ENCODE measurements at regions not wholly inside any gene's neighbourhood (a gene's known extent, or its start where the extent isn't known, plus 50 kb on each side); places are given as distances from the start of the nearest gene placed in this dataset.

DNA sequence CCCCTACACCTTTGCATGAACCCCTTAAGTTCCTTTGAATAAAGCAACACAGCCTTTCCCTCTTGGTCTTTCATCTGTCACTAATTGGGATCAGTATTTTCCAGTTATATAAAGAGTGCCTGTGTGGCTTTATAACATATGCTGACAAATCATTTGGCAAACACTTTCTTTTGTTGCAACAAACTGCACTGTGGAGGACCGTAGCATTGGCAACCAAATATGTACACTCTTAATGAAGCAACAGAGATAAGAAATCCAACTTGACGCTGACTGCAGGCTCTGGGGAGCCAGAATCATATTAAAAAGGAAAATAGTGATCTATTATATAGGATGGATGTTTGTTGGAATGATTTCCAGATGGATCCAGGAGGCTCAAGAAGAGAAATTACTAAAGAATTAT is 120.1 kb upstream of the PRICKLE2 start:
- TF ChIP-seq, protein P1, sequence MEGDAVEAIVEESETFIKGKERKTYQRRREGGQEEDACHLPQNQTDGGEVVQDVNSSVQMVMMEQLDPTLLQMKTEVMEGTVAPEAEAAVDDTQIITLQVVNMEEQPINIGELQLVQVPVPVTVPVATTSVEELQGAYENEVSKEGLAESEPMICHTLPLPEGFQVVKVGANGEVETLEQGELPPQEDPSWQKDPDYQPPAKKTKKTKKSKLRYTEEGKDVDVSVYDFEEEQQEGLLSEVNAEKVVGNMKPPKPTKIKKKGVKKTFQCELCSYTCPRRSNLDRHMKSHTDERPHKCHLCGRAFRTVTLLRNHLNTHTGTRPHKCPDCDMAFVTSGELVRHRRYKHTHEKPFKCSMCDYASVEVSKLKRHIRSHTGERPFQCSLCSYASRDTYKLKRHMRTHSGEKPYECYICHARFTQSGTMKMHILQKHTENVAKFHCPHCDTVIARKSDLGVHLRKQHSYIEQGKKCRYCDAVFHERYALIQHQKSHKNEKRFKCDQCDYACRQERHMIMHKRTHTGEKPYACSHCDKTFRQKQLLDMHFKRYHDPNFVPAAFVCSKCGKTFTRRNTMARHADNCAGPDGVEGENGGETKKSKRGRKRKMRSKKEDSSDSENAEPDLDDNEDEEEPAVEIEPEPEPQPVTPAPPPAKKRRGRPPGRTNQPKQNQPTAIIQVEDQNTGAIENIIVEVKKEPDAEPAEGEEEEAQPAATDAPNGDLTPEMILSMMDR (IDR thresholded peaks at IDR 0.05), result no peak
- TF ChIP-seq POLR2A (IDR thresholded peaks at IDR 0.05), result no peak
